HG03432 (cell line): ENCODE measurements at regions not wholly inside any gene's neighbourhood (a gene's known extent, or its start where the extent isn't known, plus 50 kb on each side); places are given as distances from the start of the nearest gene placed in this dataset.

Experiments used
- ATAC-seq: cut with Tn5 transposase; IDR thresholded peaks from one replicate; pipeline ENCODE4 v1.9.1; 2021; ENCODE audit warnings: mild to moderate bottlenecking, moderate library complexity; ENCODE audit not compliant: unreplicated experiment

DNA sequence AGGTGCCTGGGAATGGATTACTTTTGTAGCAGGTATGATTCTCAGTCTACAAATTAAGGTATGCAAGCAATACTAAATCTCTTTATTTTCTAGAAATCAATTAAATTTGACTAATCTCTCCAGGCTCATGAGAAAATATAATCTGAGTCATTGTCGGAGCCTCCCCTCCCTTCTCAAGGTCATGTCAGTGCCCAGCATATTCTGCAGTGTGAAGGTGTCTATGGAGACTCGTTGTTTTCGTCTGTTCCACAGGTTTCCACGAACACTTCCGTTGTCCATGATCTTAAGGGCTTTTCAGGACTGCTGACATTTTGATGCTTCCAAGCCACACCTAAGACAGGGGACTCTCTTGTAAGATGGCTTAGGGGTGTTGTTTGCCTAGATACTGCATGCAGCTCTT, 56.6 kb upstream of the SCOC start:
- no peak for ATAC-seq

DNA sequence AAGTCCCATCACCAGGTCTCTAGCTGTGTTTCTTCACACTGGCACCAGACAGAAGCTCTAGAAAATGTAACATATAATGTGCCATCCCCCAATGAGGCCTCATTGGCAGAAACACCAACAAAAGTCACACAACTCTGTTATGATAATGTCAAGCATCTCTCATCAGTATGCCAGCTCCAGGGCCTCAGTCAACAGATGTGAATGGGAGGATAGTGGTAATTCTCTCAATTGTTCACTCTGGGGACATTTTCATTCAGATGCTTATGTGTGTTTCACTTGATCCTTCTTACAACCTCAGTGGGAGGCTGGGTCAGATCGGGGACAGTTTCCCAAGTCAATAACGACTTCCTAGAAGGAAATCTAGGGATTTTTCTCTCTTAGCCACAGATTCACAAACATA, 57.5 kb upstream of the SCOC start:
- no peak for ATAC-seq

DNA sequence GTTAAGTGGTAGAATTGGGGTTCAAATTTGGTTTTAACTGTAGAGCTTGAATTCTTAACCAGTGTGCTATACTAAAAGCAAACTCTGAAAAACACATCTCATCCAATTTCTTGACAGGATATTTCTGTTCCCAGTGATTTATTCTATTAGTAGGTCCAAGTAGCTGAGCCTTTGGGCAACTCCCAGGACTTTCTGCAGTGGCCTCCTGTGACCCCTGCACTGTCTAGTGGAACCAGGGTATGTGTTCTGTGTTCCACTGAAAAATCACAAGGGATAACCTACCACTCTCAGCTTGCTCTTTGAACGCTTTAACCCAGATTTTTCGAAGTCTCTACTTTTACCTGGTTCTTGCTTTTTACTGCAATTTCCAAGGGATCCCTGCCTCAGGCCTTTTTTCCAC, 58.0 kb upstream of the SCOC start:
- no peak for ATAC-seq

DNA sequence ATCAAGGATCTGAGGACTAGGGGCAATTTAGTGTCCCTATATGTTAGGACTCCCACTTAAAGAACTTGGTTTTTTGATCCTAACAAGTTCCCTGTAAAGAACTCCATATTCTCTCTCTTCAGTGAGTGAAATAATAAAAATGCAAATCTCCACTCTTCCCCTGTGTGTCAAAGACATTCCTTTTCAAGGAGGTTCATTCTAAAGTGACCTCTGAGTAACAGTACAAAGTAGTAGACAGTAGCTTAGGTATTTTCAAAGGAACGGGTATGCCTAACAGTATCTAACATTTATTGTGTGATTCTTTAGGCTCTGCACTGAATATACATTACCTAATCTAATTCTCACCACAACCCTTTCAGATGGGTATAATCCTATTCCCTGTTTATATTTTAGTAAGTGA, 58.4 kb upstream of the SCOC start:
- no peak for ATAC-seq

DNA sequence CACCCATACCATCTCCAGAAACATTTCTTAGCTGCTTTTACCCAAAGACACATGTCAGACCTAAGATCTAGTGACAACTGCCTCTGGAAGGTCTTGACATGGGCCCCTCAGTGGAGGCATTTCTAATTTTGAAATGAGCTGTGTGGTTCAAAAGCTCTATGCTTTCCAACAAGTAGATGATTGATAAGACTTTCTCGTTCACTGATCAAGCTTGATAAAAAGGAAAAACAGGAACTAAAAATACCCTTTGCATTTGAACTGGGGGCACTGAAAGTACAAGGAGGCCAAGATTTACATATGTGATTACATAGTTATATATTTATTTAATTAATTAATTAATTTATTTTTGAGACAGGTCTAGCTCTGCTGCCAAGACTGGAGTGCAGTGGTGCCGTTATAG, 61.3 kb upstream of the SCOC start:
- ATAC-seq, result no peak

DNA sequence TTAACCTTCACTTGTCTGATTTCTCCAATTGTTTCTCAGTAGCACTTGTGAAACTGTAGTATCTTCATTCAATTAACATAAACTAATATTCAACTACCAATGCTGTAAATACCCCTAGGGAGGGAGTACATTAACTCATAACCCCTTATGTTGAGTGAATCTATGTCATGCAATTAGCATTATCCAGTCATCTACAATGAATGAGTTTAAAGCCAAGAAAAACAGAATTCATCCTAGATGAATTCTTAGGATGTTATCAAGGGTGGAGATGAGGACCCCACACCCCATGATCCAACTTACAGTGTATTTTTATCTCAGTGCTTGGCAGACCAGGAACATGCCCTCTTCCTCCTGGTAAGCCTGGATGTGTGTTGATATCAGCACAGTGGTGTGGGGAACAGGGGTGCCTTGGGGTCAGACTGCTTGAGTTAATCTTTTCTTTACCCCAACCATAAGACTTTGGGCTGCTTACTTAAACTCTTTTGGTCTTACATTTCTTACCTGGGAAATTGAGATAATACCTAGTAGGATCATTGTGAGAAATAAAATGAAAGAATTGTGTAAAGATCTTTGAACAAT, 62.1 kb upstream of the SCOC start:
- ATAC-seq, result no peak

DNA sequence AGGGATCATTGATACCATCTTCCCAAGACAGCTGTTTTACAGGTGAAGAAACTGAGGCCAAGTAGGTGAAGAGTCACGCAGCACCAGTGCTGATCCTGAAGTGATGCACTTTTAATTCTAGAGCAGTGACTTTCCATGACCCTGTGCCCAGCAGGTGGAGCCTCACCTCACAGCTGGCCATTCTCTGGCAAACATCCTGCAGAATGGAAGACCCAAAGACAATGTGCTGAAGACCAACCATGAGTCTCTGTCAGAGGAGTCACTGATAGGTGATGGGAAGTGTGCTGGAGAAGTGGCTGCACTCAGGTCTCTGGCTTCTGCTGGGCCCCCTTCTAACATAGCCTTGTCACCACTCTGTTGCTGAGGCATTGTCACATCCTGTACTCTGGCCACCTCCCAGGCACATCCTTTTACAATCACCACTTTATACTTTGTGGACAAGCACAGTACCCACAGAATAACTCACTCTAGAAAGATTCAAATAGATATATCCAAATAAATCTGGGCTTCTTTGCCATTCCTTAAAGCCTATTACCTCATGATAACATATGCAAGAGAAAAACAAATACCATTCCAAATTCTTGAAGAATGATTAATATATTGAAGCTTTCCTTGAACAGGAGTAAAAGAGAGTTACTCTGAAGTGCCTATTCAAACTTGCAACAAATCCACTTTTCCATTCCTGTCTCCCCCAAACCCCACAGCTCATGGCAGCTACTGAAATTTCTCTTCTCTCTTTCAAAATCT, 64.1 kb upstream of the SCOC start:
- no peak for ATAC-seq

DNA sequence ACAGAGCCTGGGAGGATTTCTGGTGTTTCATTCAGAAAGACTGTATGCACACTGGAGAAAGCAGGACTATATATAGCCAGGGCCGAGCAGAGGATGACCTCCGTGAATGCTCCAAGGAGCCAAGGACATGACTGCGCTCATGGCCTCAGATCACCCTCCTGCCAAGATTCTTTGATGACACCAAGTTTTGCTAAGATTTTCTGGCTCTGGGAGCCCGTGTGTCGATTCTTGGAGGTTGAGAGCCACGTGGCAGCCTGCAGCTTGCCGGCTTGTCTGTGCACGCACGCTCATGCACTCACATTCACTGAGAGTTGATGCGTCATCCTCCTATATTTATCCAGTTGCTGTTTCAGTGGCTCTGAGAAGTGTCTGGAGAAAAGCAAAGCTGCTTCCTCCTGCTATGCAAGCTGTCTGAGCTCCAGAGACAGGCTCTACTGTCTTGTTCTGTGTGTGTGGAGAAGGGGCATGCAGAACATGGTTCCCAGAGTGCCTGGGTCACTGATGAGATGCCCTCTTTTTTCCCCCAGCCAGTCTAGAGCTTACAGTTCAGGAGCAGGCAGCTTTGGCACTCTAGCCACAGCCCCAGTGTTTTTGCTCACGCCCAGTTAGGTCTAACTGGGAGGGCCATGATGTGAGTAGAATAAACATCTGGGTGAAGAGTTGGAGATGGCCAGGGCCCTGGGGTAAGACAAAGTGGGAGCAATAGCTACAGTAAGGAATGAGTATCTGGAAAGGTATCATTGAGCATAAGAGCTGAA, 64.9 kb upstream of the SCOC start:
- peak; percentile 54 for ATAC-seq

DNA sequence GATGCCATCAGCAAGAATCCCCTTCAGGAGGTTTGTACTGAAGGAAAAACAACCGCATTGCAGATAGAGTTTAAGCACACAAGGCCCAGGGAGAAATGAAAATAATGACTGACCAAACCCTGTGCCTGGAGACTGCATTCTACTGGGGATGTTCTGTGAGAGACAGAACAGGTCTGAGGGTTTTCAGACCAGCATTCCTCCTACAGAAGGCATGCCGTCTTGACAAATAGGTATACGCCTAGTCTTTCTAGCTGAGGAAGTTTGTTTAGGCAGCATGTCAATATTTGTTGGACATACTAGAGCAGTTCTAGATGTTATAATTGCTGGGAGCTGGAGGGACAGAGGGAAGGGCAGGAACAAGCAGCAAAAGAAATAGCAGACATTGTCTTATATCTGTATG, 68.4 kb upstream of the SCOC start:
- ATAC-seq, result no peak

DNA sequence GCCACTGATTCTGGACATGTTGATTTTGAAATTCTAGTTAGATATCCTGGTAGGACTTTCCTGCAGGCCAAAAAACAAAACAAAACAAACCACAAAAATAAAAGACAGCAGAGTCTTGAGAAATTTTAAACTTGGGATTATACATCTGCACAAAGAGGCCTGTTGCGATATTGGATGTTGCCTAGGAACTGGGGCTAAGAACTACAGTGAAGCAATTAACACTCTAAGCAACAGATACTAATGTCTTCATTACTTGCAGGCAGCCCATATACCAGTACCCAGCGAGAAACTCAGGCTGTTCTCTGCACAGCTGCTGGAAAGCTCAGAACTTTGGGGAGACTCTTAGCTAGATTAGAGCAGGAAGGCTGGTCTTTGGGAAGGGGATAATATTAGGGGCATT, 69.1 kb upstream of the SCOC start:
- ATAC-seq, result no peak

DNA sequence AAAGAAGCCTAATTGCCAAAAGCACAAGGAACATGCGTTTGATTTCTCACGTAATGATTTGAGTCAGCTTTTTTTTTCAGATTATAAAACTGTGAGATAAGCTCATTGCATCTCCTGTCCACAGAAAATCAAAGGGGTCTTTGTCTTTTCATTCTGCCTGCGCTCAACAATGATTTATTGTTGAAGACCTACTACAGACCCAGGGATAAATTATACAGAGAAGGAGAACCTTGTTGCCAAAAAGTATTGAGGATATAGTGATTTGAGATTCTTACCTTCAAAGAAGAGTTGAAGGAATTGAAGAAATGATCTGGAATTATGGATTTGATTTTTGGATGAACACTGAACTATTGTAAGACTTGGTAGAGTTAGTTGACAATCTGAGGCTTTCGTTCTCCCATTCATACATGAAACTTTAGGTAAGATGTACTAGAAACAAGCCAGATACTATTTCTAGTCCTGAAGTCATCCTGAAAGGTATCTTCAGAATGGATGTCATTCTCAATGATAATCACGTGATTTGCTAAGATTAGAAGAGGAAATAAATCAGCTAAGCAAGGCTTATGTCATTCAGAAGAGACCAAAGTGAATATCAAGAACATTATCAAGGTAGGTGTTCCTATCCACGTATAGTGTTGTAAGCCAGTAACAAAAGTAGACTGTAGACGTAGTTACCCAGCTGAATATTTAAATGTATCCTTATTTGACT, 71.1 kb upstream of the SCOC start:
- no peak for ATAC-seq

DNA sequence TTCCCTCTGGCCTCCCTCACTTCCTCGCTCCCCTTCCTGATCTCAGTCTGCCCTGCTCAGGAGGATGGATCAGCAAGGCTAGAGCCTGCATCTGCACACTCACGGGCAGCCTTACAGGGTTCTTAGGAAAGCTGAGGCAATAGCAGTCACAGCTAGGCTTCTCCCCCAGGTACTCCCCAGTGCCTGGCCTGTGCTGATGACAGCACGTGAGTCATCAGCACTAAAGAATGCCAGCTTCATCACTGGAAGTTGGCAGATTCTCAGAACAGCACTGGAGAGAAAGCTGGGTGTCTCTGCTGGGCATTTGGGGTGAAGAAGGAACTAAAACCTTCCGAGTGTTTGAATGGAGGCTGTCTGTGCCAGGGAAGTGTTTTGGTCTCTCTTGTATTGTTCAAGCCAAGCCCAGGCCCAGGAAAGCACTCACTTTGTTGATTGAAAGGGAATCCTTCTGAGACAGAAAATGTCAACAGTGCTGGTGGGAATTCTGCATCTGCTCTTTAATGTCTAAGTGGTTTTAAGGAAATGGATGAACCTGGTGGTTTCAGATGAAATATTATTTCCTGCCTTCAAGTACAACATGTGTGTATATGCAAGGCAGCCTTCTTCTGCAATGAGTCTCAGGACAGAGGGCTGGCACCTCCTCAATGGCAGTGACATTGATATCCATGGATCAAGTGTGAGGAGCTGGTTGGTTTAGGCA, 73.0 kb upstream of the SCOC start:
- ATAC-seq, result no peak

DNA sequence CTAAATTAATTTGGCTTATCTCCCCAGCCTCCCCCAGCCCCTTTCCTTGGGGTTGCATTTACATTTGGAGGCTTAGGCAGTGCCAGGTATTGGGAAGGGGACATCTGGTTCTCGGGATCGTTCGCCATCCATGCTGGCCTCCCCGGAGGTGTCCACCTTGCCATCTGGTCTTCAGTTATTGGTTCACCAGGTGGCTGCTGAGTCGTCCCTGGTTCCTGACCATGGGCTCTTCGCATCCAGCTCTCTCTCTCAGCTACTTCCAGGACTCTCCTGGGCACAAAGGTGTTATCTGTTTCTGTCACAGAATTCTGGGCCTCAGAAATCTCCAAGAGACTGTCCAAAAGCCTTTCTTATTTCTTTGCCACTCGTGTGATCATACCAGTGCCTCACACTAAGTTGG, 75.4 kb upstream of the SCOC start:
- ATAC-seq, result no peak

DNA sequence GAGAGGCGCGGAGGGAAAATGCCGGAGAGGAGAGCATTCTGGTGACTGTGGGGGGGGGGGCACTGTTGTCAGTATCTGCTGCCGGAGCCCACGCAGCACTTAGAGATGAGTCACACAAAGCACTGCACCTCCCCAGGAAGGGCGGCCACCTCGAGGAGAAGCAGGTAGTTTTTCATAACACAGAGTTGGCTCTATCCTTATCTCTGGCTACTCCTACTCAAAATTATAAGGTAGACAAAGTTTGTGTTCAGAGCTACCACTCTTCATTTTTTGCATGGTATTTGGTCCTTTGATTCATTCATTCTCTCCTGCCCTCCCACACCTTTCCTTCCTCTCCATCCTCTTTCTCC, 76.2 kb upstream of the SCOC start:
- no peak for ATAC-seq

DNA sequence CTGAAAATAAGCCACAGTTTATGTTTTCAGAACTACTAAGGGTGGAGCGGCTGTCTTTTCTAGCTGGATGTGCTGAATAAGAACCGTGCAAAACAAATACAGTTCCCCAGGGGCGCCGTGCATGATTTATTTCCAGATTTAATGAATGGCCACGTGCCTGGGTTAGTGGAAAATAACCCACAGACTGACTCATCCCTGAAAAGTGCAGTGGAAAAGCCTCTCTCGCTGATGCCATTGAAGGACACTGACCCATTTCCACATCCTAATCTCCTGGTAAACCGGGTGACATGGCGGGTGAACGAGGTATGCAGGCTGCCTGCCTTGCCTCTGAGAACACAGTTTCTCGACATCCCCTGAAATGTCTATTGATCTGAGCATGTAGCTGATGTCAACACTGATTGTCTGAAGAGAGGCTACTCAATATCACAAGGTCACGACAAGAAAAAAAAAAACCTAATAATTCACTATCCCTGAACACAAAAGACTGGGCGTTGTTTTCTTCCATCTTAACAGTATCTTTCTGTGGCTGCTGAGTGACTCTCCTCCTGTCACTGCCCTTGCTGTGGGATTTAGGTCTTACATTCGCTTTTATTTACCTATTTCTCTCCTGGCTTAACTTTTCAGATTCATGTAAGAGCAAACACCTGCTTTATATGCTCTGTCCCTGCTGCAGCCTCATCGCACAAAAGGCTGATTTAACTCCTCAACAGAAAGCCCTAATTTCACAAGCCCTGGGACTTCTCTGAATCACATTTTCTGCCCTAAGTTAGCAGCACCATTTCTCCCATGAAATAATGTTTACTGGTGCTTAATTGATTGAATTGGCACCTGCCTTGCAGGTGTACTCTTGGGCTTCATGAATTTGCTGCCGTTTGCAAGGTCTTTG, 76.9 kb upstream of the SCOC start:
- ATAC-seq, result no peak

DNA sequence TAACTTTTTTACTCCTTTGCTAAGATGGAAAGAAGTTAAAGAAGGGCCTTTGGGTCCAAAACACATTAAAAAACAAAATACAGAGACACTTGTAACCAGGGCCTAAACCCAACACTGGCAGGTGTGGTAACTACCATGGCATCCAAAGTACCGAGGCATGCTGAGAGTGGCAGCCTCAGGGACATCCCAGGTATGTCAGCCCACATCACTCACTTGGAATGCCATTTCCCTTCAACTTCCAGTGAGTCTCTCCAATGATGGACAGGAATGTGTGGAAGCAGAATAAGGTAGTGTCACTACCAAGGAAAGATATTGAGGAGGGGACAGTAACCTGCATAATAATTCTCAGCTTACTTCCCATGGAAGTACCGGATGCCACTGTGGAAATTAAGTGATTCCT, 79.5 kb upstream of the SCOC start:
- no peak for ATAC-seq

DNA sequence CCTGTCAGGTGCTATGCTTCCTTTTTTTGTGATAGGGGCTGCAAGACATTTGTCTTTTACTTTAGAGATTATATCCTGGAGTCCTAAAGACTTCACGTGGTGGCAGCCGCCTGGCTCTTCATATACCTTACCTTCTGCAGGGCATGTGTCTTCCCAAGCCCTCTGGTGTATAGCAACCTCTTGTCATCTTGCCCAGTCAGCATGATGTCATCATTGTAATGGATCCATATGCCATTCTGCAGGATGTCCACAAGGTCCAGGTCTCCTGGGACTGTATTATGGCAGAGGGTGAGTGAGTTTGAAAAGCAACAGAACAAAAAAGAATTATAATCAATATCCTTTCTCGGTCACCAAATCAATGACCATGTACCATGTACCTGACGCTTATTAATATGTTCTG, 82.2 kb upstream of the SCOC start:
- no peak for ATAC-seq

DNA sequence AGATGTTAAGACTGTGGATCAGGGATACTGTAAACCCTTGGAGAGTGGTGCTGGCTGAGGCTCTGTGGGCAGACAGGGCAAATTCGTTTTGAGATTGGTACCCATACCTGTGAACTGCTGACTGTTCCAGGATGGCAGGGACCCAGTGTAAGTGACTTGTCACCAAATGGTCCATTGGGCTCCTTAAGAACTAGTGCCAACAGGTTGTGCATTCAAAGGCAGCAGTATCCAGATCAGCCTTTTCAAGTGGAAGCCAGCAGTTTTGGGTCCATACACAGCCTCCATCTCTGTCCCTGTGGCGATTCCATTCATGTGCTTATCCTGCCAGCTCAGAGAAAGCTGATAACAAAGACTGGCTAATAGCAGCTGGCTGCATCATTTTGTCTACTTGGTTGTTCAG, 84.0 kb upstream of the SCOC start:
- ATAC-seq, result no peak

DNA sequence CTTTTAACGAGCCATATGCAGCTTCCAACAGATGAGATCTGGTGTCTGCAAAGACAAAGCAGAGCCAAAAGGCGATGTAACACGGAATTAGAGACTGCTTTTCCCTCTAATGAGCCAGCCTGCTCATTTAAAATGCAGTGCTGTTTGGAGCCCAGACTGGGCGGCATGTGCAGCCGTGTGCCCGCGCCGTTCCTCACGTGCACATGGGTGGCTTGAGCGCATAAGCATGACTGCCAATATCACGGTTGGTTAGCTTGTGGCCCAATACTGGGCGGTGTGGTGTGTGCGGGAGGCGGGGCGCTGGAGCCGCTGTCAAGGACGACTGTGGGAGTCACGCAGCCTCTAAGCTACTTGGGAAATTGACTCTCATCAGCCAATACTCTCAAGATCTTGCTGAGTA, 87.0 kb upstream of the SCOC start:
- no peak for ATAC-seq

DNA sequence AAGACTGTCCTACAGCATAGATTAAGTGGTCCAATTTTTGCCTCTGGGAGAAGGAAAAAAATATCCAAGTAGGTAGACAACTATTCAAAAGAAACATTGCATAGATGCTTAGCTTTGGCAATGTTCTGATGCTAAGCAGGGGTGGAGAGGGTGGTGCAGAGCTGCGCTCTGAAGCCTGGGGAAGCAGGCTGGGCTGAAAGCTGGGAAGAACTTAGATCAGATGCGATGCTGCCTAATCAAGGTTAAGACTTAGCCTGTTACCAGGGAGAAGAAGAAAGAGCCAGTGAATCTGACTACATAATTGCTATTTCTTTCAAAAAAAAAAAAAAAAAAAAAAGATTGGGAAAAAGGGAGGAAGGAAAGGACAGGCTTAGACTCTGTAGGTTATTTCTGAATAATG, 89.0 kb upstream of the SCOC start:
- no peak for ATAC-seq
